ENCODE measurements at regions not wholly inside any gene's neighbourhood (a gene's known extent, or its start where the extent isn't known, plus 50 kb on each side); places are given as distances from the start of the nearest gene placed in this dataset.

GRCh38 chr2:181751266-181752030, 71.1 kb upstream of the NEUROD1 start:
- Histone ChIP-seq H3K27me3 (ENCODE audit: control insufficient read depth in 3 of 3, insufficient read depth in 3 of 3, low read length in 2 of 3) (no peaks in the 10 kb centered on the region), H3K4me1 (ENCODE audit: control insufficient read depth in 5 of 5, insufficient read depth in 5 of 5, low read length in 5 of 5) (no peaks in the 10 kb centered on the region), H3K27ac (ENCODE audit: low read depth in 1 of 2, low read length in 1 of 2) (no peak overlapping the region), H3K36me3 (ENCODE audit: control insufficient read depth in 4 of 4, insufficient read depth in 4 of 4, low read length in 4 of 4) (no peaks in the 10 kb centered on the region), H3K9ac (ENCODE audit: insufficient read depth in 1 of 2, low read length in 2 of 2) (no peak overlapping the region), H3K4me3 (no peak overlapping the region), H3K9me3 (ENCODE audit: control insufficient read depth in 4 of 4, insufficient read depth in 3 of 4, low read length in 3 of 4) (no peaks in the 10 kb centered on the region)
- ATAC-seq (ENCODE audit: insufficient read depth, low FRiP score) = no peak
- 95 to 97% methylated on average over 6 of the region's 6 CpGs for WGBS, 2 donors
- no peak for TF ChIP-seq CTCF (IDR thresholded peaks at IDR 0.05; ENCODE audit: control extremely low read depth, extremely low read depth)
- no peak for DNase-seq

GRCh38 chr2:181752301-181752700, 72.0 kb upstream of the NEUROD1 start:
- 0 to 32% methylated on average over 1 of the region's 1 CpG for WGBS, 2 donors
- TF ChIP-seq CTCF (IDR thresholded peaks at IDR 0.05; ENCODE audit: control extremely low read depth, extremely low read depth) = no peak
- no peaks in the 10 kb centered on the region for H3K4me1 ChIP-seq (ENCODE audit: control insufficient read depth in 5 of 5, insufficient read depth in 5 of 5, low read length in 5 of 5)
- no peak for ATAC-seq (ENCODE audit: insufficient read depth, low FRiP score)
- no peak overlapping the region for H3K9ac ChIP-seq (ENCODE audit: insufficient read depth in 1 of 2, low read length in 2 of 2)
- no peak for DNase-seq
- no peaks in the 10 kb centered on the region for H3K36me3 ChIP-seq (ENCODE audit: control insufficient read depth in 4 of 4, insufficient read depth in 4 of 4, low read length in 4 of 4)
- H3K9me3 ChIP-seq (ENCODE audit: control insufficient read depth in 4 of 4, insufficient read depth in 3 of 4, low read length in 3 of 4) = no peaks in the 10 kb centered on the region
- no peak overlapping the region for H3K4me3 ChIP-seq
- no peak overlapping the region for H3K27ac ChIP-seq (ENCODE audit: low read depth in 1 of 2, low read length in 1 of 2)
- H3K27me3 ChIP-seq (ENCODE audit: control insufficient read depth in 3 of 3, insufficient read depth in 3 of 3, low read length in 2 of 3) = no peaks in the 10 kb centered on the region

GRCh38 chr2:181753686-181754085, 73.4 kb upstream of the NEUROD1 start:
- no peaks in the 10 kb centered on the region for H3K9me3 ChIP-seq (ENCODE audit: control insufficient read depth in 4 of 4, insufficient read depth in 3 of 4, low read length in 3 of 4)
- H3K9ac ChIP-seq (ENCODE audit: insufficient read depth in 1 of 2, low read length in 2 of 2) = no peak overlapping the region
- 93 to 98% methylated on average over 4 of the region's 4 CpGs for WGBS, 2 donors
- no peaks in the 10 kb centered on the region for H3K4me1 ChIP-seq (ENCODE audit: control insufficient read depth in 5 of 5, insufficient read depth in 5 of 5, low read length in 5 of 5)
- H3K27ac ChIP-seq (ENCODE audit: low read depth in 1 of 2, low read length in 1 of 2) = no peak overlapping the region
- TF ChIP-seq CTCF (IDR thresholded peaks at IDR 0.05; ENCODE audit: control extremely low read depth, extremely low read depth) = no peak
- H3K27me3 ChIP-seq (ENCODE audit: control insufficient read depth in 3 of 3, insufficient read depth in 3 of 3, low read length in 2 of 3) = no peaks in the 10 kb centered on the region
- H3K4me3 ChIP-seq = no peak overlapping the region
- no peaks in the 10 kb centered on the region for H3K36me3 ChIP-seq (ENCODE audit: control insufficient read depth in 4 of 4, insufficient read depth in 4 of 4, low read length in 4 of 4)
- ATAC-seq (ENCODE audit: insufficient read depth, low FRiP score) (no peak), DNase-seq (no peak)

- Histone ChIP-seq H3K9ac (ENCODE audit: insufficient read depth in 1 of 2, low read length in 2 of 2) (no peak overlapping the region), H3K36me3 (ENCODE audit: control insufficient read depth in 4 of 4, insufficient read depth in 4 of 4, low read length in 4 of 4) (no peaks in the 10 kb centered on the region), H3K27ac (ENCODE audit: low read depth in 1 of 2, low read length in 1 of 2) (no peak overlapping the region), H3K4me3 (no peak overlapping the region), H3K9me3 (ENCODE audit: control insufficient read depth in 4 of 4, insufficient read depth in 3 of 4, low read length in 3 of 4) (no peaks in the 10 kb centered on the region), H3K4me1 (ENCODE audit: control insufficient read depth in 5 of 5, insufficient read depth in 5 of 5, low read length in 5 of 5) (no peaks in the 10 kb centered on the region), H3K27me3 (ENCODE audit: control insufficient read depth in 3 of 3, insufficient read depth in 3 of 3, low read length in 2 of 3) (no peaks in the 10 kb centered on the region)
- DNase-seq (no peak), ATAC-seq (ENCODE audit: insufficient read depth, low FRiP score) (no peak)
- 92 to 97% methylated on average over 3 of the region's 3 CpGs for WGBS, 2 donors
- TF ChIP-seq CTCF (IDR thresholded peaks at IDR 0.05; ENCODE audit: control extremely low read depth, extremely low read depth) = no peak
Observed at GRCh38 chr2:181754105-181754504, 73.8 kb upstream of the NEUROD1 start.
